HepG2 (cell line): ENCODE measurements at regions not wholly inside any gene's neighbourhood (a gene's known extent, or its start where the extent isn't known, plus 50 kb on each side); places are given as distances from the start of the nearest gene placed in this dataset.
A peak's percentile ranks its signal among the peaks of the same experiment; 100 is the strongest.

Source experiments
- ATAC-seq: fragments of 200-7000 bp; cut with Tn5 transposase; 3 replicates; pipeline ENCODE4 v1.9.1; 2020; ENCODE audit warnings: mild to moderate bottlenecking, moderate library complexity
- BruUV-seq: library from RNA; stranded (reverse); fragments of 400-500 nt; replicated peaks from 2 replicates; lab custom pipeline; 2021; lab: Mats Ljungman, UMichigan
- CTCF ChIA-PET: fragments of 300-600 bp; formaldehyde crosslinking; extraction: SDS; loops from one replicate; lab custom pipeline; 2021; ENCODE audit warnings: low total read pairs, inconsistent platforms, low intra/inter-chr PET ratio; lab: Yijun Ruan, JAX
- POLR2A ChIA-PET: fragments of 350-600 bp; sonication (Branson Sonifier 250); formaldehyde crosslinking; loops from one replicate; lab custom pipeline; 2020; ENCODE audit warnings: antibody characterized with exemption, inconsistent platforms; lab: Yijun Ruan, JAX
- DNase-seq: peaks from one replicate; pipeline ENCODE4 v3.0.0-alpha.2; 2015; ENCODE audit warnings: low spot score
- FAIRE-seq: peaks from 3 replicates; lab custom pipeline; 2011; peaks lifted over from hg19 to GRCh38; lab: Jason Lieb, UNC
- H2AFZ ChIP-seq: one replicate; pipeline ENCODE4 v1.6.1; 2011; ENCODE audit warnings: low read length, inconsistent platforms
- H3K27ac ChIP-seq: fragments of 300-600 bp; 3 replicates; pipeline ENCODE4 v1.8.0; 2011; ENCODE audit warnings: mixed run types, mild to moderate bottlenecking, mixed read lengths, low read length, inconsistent platforms; ENCODE audit not compliant: insufficient read depth; ENCODE audit errors: extremely low read length
- H3K27me3 ChIP-seq, 2 experiments: fragments of 200-600 bp in 1 of 2; 2 replicates in 1 of 2; 3 replicates in 1 of 2; pipeline versions ENCODE4 v1.6.0 to v1.8.0; 2011; ENCODE audit warnings: low read length in 2 of 2, mild to moderate bottlenecking in 2 of 2, moderate library complexity in 2 of 2, inconsistent platforms in 1 of 2; ENCODE audit not compliant: insufficient read depth in 2 of 2, control insufficient read depth in 1 of 2
- H3K36me3 ChIP-seq, 2 experiments: fragments of 200-600 bp in 1 of 2; replicated peaks in 1 of 2; 2 replicates in 1 of 2; 3 replicates in 1 of 2; pipeline versions ENCODE4 v1.5.1 to v1.8.0; 2011; ENCODE audit warnings: low read length in 2 of 2, inconsistent platforms in 1 of 2; ENCODE audit not compliant: insufficient read depth in 2 of 2, control insufficient read depth in 1 of 2
- H3K4me1 ChIP-seq: 2 replicates; pipeline ENCODE4 v1.5.1; 2012; ENCODE audit warnings: low read length, inconsistent platforms; ENCODE audit not compliant: insufficient read depth
- H3K4me2 ChIP-seq: 2 replicates; pipeline ENCODE4 v1.6.0; 2011; ENCODE audit warnings: low read depth, low read length, inconsistent platforms
- H3K4me3 ChIP-seq, 3 experiments: fragments of 200-600 bp in 1 of 3; sonication (generic), shearing (Covaris generic) in 1 of 3; replicated peaks in 1 of 3; 2 replicates each; pipeline ENCODE4 v1.5.1; 2011 to 2016; ENCODE audit warnings: low read length in 3 of 3, inconsistent platforms in 2 of 3, low read depth in 2 of 3, mild to moderate bottlenecking in 2 of 3, control low read depth in 1 of 3, mixed read lengths in 1 of 3; ENCODE audit not compliant: insufficient read depth in 1 of 3
- H3K79me2 ChIP-seq: one replicate; pipeline ENCODE4 v1.6.1; 2011; ENCODE audit warnings: low read length, inconsistent platforms; ENCODE audit not compliant: insufficient read depth
- H3K9ac ChIP-seq: 2 replicates; pipeline ENCODE4 v1.6.0; 2011; ENCODE audit warnings: mild to moderate bottlenecking, low read depth, low read length, inconsistent platforms; ENCODE audit not compliant: insufficient read depth
- H3K9me3 ChIP-seq: 2 replicates; pipeline ENCODE4 v1.5.1; 2012; ENCODE audit warnings: mild to moderate bottlenecking, low read length
- H4K20me1 ChIP-seq: 2 replicates; pipeline ENCODE4 v1.6.0; 2011; ENCODE audit warnings: inconsistent platforms, mild to moderate bottlenecking, low read length, moderate library complexity; ENCODE audit not compliant: insufficient read depth
- AGO1 ChIP-seq: fragments of 200-400 bp; formaldehyde crosslinking; IDR thresholded peaks from 2 replicates; pipeline ENCODE4 v1.6.1; 2017; ENCODE audit warnings: mild to moderate bottlenecking, low read depth, low read length, moderate library complexity; ENCODE audit not compliant: poor library complexity, severe bottlenecking
- DR1 ChIP-seq: sonication (generic); formaldehyde crosslinking; IDR thresholded peaks from 2 replicates; pipeline ENCODE4 v1.8.0; 2021; ENCODE audit warnings: mild to moderate bottlenecking, missing genetic modification reagents, inconsistent platforms
- HIC2 ChIP-seq: sonication (generic); formaldehyde crosslinking; IDR thresholded peaks from 2 replicates; pipeline ENCODE4 v1.9.0; 2022; ENCODE audit warnings: low read depth, missing genetic modification reagents
- HMGXB4 ChIP-seq, 2 experiments: sonication (generic) in 1 of 2; formaldehyde crosslinking in 1 of 2; IDR thresholded peaks; 2 replicates each; pipeline versions ENCODE4 v1.4.0 to v1.6.1; 2018 to 2020; ENCODE audit warnings: missing genetic modification reagents in 2 of 2, borderline replicate concordance in 1 of 2, low read depth in 1 of 2, mild to moderate bottlenecking in 1 of 2, missing biosample characterization in 1 of 2
- MAFG ChIP-seq: sonication (generic); formaldehyde crosslinking; IDR thresholded peaks from 2 replicates; pipeline ENCODE4 v1.5.1; 2020; ENCODE audit warnings: mild to moderate bottlenecking, missing genetic modification reagents
- MBNL3 ChIP-seq: fragments of 250-450 bp; sonication (Bioruptor Pico); conservative IDR thresholded peaks from 2 replicates; pipeline ENCODE4 v1.8.0; 2022; ENCODE audit warnings: mild to moderate bottlenecking, inconsistent platforms
- MEIS2 ChIP-seq: sonication (generic); formaldehyde crosslinking; IDR thresholded peaks from 2 replicates; pipeline ENCODE4 v1.9.0; 2021; ENCODE audit warnings: mild to moderate bottlenecking, missing genetic modification reagents
- NCOR1 ChIP-seq: fragments of 200-600 bp; sonication (generic); IDR thresholded peaks from 2 replicates; pipeline ENCODE4 v1.7.0; 2017; ENCODE audit warnings: antibody characterized with exemption, low read length, borderline replicate concordance
- SALL2 ChIP-seq: sonication (generic); formaldehyde crosslinking; IDR thresholded peaks from 2 replicates; pipeline ENCODE4 v1.8.1; 2023; ENCODE audit warnings: mild to moderate bottlenecking, missing genetic modification reagents, inconsistent platforms
- SOX13 ChIP-seq, 3 experiments: fragments of 450-650 bp in 1 of 3; sonication (generic) in 1 of 3; formaldehyde crosslinking in 1 of 3; IDR thresholded peaks in 2 of 3; conservative IDR thresholded peaks in 1 of 3; 2 replicates each; pipeline versions ENCODE4 v1.5.0 to v1.6.1; 2016 to 2020; ENCODE audit warnings: antibody characterized with exemption in 1 of 3, mild to moderate bottlenecking in 1 of 3, missing compliant biosample characterization in 1 of 3, missing genetic modification reagents in 1 of 3, moderate library complexity in 1 of 3
- TRIM22 ChIP-seq: fragments of 450-650 bp; IDR thresholded peaks from 2 replicates; pipeline ENCODE4 v1.6.1; 2017
- ZNF350 ChIP-seq: sonication (generic); formaldehyde crosslinking; IDR thresholded peaks from 2 replicates; pipeline ENCODE4 v1.4.0; 2020; ENCODE audit warnings: mild to moderate bottlenecking, low read depth, missing genetic modification reagents, borderline replicate concordance
- ZNF432 ChIP-seq: sonication (generic); formaldehyde crosslinking; IDR thresholded peaks from 2 replicates; pipeline ENCODE4 v1.5.0; 2020; ENCODE audit warnings: missing genetic modification reagents, mild to moderate bottlenecking, borderline replicate concordance
- ZNF850 ChIP-seq: sonication (generic); formaldehyde crosslinking; conservative IDR thresholded peaks from 2 replicates; pipeline ENCODE4 v1.9.0; 2021; ENCODE audit warnings: mild to moderate bottlenecking, missing genetic modification reagents
- WGBS: methylation state at CpG from one replicate; pipeline ENCODE4 v1.1.6; 2017; ENCODE audit warnings: low lambda C conversion rate; 5-methylcytosine and 5-hydroxymethylcytosine counted together
- in situ Hi-C: cut with HindIII; loops from 2 replicates; pipeline ENCODE4 v1.10.0; 2017; ENCODE audit warnings: low pct_unique_long_range_greater_than_20kb; ENCODE audit not compliant: extremely low pct_ligation_motif_present
- intact Hi-C: fragments of 100-400 bp; cut with micrococcal nuclease; formaldehyde crosslinking; loops from one replicate; pipeline ENCODE4 v1.10.0; 2022; ENCODE audit not compliant: unreplicated experiment

GRCh38 chr4:188439641-188440311 is 300.5 kb downstream of the TRIML1 start:
- WGBS: 72% methylated on average over 4 of the region's 6 CpGs
- ATAC-seq (peak; percentile 68), FAIRE-seq (no peak), DNase-seq (no peak)
- H3K4me2 ChIP-seq: no peak overlapping the region
- no peak overlapping the region for H3K4me3 ChIP-seq
- H3K27ac ChIP-seq: no peak overlapping the region
- TF ChIP-seq DR1 (CRISPR knock-in tag) (no peak), HIC2 (CRISPR knock-in tag) (no peak), ZNF432 (no peak), MEIS2 (CRISPR knock-in tag) (no peak), MBNL3 (no peak), NCOR1 (no peak), SOX13 (IDR thresholded peaks at IDR 0.05) (no peak), SOX13 (CRISPR knock-in tag; conservative IDR thresholded peaks at IDR 0.05 in 1 of 2, IDR thresholded peaks at IDR 0.05 in 1 of 2) (no peak), TRIM22 (no peak), SALL2 (no peak), MAFG (CRISPR knock-in tag) (no peak), HMGXB4 (CRISPR knock-in tag; IDR thresholded peaks at IDR 0.05; ENCODE audit: borderline replicate concordance in 1 of 2, low read depth in 1 of 2) (no peak), ZNF850 (CRISPR knock-in tag) (no peak), AGO1 (no peak), ZNF350 (no peak)
- intact Hi-C loops (loop anchor here (10.0 kb wide), 1 partner anchor 95 kb away; no protein-coding TSS in a partner anchor), in situ Hi-C loops (no loop called here)
- H3K9ac ChIP-seq: no peak overlapping the region
- H3K36me3 ChIP-seq: no peaks in the 10 kb centered on the region
- H3K79me2 ChIP-seq: no peaks in the 10 kb centered on the region
- no peaks in the 10 kb centered on the region; a peak in 1 of 5 replicates for H3K27me3 ChIP-seq
- peaks cover 22% of the 10 kb centered on the region for H3K4me1 ChIP-seq
- no TSS peak for BruUV-seq
- CTCF ChIA-PET: no interaction called here
- POLR2A ChIA-PET: no interaction called here
- H3K9me3 ChIP-seq: no peaks in the 10 kb centered on the region
- no peaks in the 10 kb centered on the region for H4K20me1 ChIP-seq
- H2AFZ ChIP-seq: no peak overlapping the region
